ENCODE measurements at regions not wholly inside any gene's neighbourhood (a gene's known extent, or its start where the extent isn't known, plus 50 kb on each side); places are given as distances from the start of the nearest gene placed in this dataset.

GRCh38 chr6:169388395-169389166 lies 134.9 kb upstream of the THBS2 start:
- TF ChIP-seq ZNF274 (IDR thresholded peaks at IDR 0.05; ENCODE audit: insufficient read depth, insufficient read length) (no peak), MTA3 (IDR thresholded peaks at IDR 0.05; ENCODE audit: borderline replicate concordance, low read length) (no peak), REST (IDR thresholded peaks at IDR 0.05; ENCODE audit: low read depth, low read length) (no peak), ESRRA (IDR thresholded peaks at IDR 0.05; ENCODE audit: low read length) (no peak), JUND (IDR thresholded peaks at IDR 0.05; ENCODE audit: low read depth, low read length) (no peak), NBN (IDR thresholded peaks at IDR 0.05) (no peak), ATF7 (IDR thresholded peaks at IDR 0.05; ENCODE audit: low read depth) (no peak), EGR1 (IDR thresholded peaks at IDR 0.05; ENCODE audit: borderline replicate concordance in 1 of 2, low read depth in 2 of 2, low read length in 2 of 2) (no peak), PKNOX1 (IDR thresholded peaks at IDR 0.05) (no peak), KAT2A (conservative IDR thresholded peaks at IDR 0.05; ENCODE audit: control insufficient read depth, low read depth, low read length) (no peak), IKZF2 (IDR thresholded peaks at IDR 0.05) (no peak), NRF1 (conservative IDR thresholded peaks at IDR 0.05; ENCODE audit: low read depth, low read length) (no peak), RELB (IDR thresholded peaks at IDR 0.05; ENCODE audit: low read depth) (no peak), NFYA (IDR thresholded peaks at IDR 0.05; ENCODE audit: borderline replicate concordance, low read depth, low read length) (no peak), HDGF (IDR thresholded peaks at IDR 0.05) (no peak), ZNF217 (IDR thresholded peaks at IDR 0.05) (no peak)
- no TSS peak for BruUV-seq (replicated peaks)
- CTCF ChIA-PET: no interaction called here
- ATAC-seq: no peak
- H3K9ac ChIP-seq (ENCODE audit: control insufficient read depth, insufficient read depth, low read length): no peak overlapping the region
- no peaks in the 10 kb centered on the region; the same call in 2 of the 3 replicates for H3K9me3 ChIP-seq (replicated peaks; ENCODE audit: control insufficient read depth, insufficient read depth, low read length)
- H3K27me3 ChIP-seq (replicated peaks in 1 of 2; ENCODE audit: control insufficient read depth in 2 of 2, insufficient read depth in 2 of 2, low read length in 1 of 2): no peaks in the 10 kb centered on the region
- SMC1A ChIA-PET (ENCODE audit: uncharacterized antibody, unreplicated experiment): no interaction called here
- no peak overlapping the region for H2AFZ ChIP-seq (ENCODE audit: control insufficient read depth, low read depth, low read length)
- no peaks in the 10 kb centered on the region for H3K36me3 ChIP-seq (ENCODE audit: control insufficient read depth in 2 of 2, insufficient read depth in 2 of 2, low read length in 1 of 2)
- POLR2A ChIA-PET: interaction anchor here (0.6 kb wide), 1 partner anchor 481 kb away, joined by 3 read pairs; no protein-coding TSS in a partner anchor
- no peaks in the 10 kb centered on the region for H4K20me1 ChIP-seq (ENCODE audit: control insufficient read depth, insufficient read depth)
- 37% methylated on average over 20 of the region's 20 CpGs for WGBS (ENCODE audit: insufficient coverage, insufficient replicate concordance, low lambda C conversion rate, missing lambda C conversion rate)
- no peak overlapping the region for H3K4me2 ChIP-seq (ENCODE audit: control insufficient read depth, insufficient read depth)
- no peak for FAIRE-seq
- H3K4me1 ChIP-seq (ENCODE audit: control insufficient read depth, insufficient read depth, low read length): no peaks in the 10 kb centered on the region
- in situ Hi-C loops (cut with MboI) (no loop called here), intact Hi-C loops (cut with micrococcal nuclease; ENCODE audit: unreplicated experiment) (no loop called here)
- no peak overlapping the region for H3K27ac ChIP-seq (ENCODE audit: control insufficient read depth, insufficient read depth)
- no peaks in the 10 kb centered on the region for H3K79me2 ChIP-seq (ENCODE audit: control insufficient read depth, insufficient read depth, low read length)
- no peak for DNase-seq (ENCODE audit: low read depth, low spot score)
- no peak overlapping the region for H3K4me3 ChIP-seq
- RAD21 ChIA-PET (ENCODE audit: unreplicated experiment): no interaction called here
